ENCODE measurements at regions not wholly inside any gene's neighbourhood (a gene's known extent, or its start where the extent isn't known, plus 50 kb on each side); places are given as distances from the start of the nearest gene placed in this dataset.

DNA sequence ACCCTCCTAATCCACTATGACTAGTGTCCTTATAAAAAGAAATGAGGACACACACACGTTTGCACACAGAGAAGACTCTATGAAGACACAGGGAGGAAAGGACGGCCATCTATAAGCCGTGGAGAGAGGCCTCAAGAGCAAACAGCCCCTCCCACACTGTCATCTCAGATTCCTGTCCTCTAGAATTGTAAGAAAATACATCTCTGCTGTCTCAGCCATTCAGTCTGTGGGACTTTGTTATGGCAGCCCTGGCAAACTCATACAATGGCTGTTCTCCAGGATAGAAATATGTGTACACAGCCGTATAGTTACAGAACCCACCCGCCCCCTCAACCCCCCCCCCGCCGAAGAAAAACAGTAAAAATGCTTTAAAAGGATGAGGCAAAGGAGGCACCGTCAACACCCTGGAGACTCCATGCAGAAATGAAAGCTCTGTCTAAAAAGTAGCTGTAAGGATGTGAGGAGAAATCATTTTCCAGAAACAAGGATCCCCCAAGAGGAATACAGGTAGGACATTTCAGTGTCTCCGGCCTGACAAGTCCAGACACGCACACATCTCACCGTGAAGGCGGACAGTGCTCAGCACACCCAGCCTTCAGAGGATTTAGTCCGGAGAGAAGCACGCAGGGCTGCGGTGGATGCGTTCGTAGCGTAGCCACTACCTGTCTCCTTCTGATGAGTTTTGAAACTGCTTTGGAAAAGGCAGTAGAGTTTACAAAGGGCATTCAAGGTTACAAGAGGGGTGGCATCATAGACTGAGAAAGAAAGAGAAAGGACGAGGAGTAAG, 110.8 kb upstream of the ERCC6L2 start:
- Histone ChIP-seq H3K4me3 (ENCODE audit: insufficient read depth, low read depth, low read length, poor library complexity, severe bottlenecking) (no peak overlapping the region), H3K36me3 (ENCODE audit: control insufficient read depth, insufficient read depth, low read length) (no peaks in the 10 kb centered on the region), H3K27me3 (replicated peaks; ENCODE audit: control insufficient read depth, insufficient read depth, low read length, poor library complexity, severe bottlenecking) (no peaks in the 10 kb centered on the region), H3K9me3 (ENCODE audit: control insufficient read depth, low read length) (no peaks in the 10 kb centered on the region), H3K4me1 (ENCODE audit: control insufficient read depth, insufficient read depth, low read length, poor library complexity, severe bottlenecking) (no peaks in the 10 kb centered on the region), H3K27ac (ENCODE audit: insufficient read depth, low read length, poor library complexity, severe bottlenecking) (no peak overlapping the region)
- no peak for DNase-seq

DNA sequence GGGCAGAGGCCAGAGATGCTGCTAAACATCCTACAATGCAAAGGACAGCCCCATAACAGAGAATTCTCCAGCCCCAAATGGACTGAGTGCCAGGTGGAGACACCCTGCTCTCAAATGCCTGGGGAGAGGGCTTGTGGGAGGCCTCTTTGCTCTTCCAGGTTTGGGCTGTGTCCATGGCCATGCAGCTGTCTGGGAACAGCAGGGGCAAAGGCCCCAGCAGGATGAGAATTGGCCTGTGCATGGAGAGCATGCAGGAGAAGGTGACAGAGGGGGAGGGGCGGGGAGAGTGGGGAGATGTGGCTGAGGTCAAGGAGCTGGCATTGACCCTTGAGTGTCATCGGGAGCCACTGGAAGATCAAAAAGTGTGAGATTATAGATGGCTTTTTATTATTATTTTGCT, 111.5 kb upstream of the ERCC6L2 start:
- DNase-seq = no peak
- H3K4me3 ChIP-seq (ENCODE audit: insufficient read depth, low read depth, low read length, poor library complexity, severe bottlenecking) = no peak overlapping the region

GRCh38 chr9:95763006-95763405, 112.5 kb upstream of the ERCC6L2 start:
- no peaks in the 10 kb centered on the region for H3K4me1 ChIP-seq (ENCODE audit: control insufficient read depth, insufficient read depth, low read length, poor library complexity, severe bottlenecking)
- no peaks in the 10 kb centered on the region for H3K36me3 ChIP-seq (ENCODE audit: control insufficient read depth, insufficient read depth, low read length)
- H3K27ac ChIP-seq (ENCODE audit: insufficient read depth, low read length, poor library complexity, severe bottlenecking) = no peak overlapping the region
- H3K4me3 ChIP-seq (ENCODE audit: insufficient read depth, low read depth, low read length, poor library complexity, severe bottlenecking) = no peak overlapping the region
- no peak for DNase-seq
- no peaks in the 10 kb centered on the region for H3K9me3 ChIP-seq (ENCODE audit: control insufficient read depth, low read length)
- H3K27me3 ChIP-seq (replicated peaks; ENCODE audit: control insufficient read depth, insufficient read depth, low read length, poor library complexity, severe bottlenecking) = no peaks in the 10 kb centered on the region

More for the DNA sequence above, 111.5 kb upstream of the ERCC6L2 start:
- Histone ChIP-seq H3K27ac (ENCODE audit: insufficient read depth, low read length, poor library complexity, severe bottlenecking) (no peak overlapping the region), H3K9me3 (ENCODE audit: control insufficient read depth, low read length) (no peaks in the 10 kb centered on the region), H3K27me3 (replicated peaks; ENCODE audit: control insufficient read depth, insufficient read depth, low read length, poor library complexity, severe bottlenecking) (no peaks in the 10 kb centered on the region), H3K36me3 (ENCODE audit: control insufficient read depth, insufficient read depth, low read length) (no peaks in the 10 kb centered on the region), H3K4me1 (ENCODE audit: control insufficient read depth, insufficient read depth, low read length, poor library complexity, severe bottlenecking) (no peaks in the 10 kb centered on the region)

GRCh38 chr9:95762322-95762721, 113.2 kb upstream of the ERCC6L2 start:
- no peak overlapping the region for H3K27ac ChIP-seq (ENCODE audit: insufficient read depth, low read length, poor library complexity, severe bottlenecking)
- no peak for DNase-seq
- no peaks in the 10 kb centered on the region for H3K27me3 ChIP-seq (replicated peaks; ENCODE audit: control insufficient read depth, insufficient read depth, low read length, poor library complexity, severe bottlenecking)
- no peak overlapping the region for H3K4me3 ChIP-seq (ENCODE audit: insufficient read depth, low read depth, low read length, poor library complexity, severe bottlenecking)
- no peaks in the 10 kb centered on the region for H3K4me1 ChIP-seq (ENCODE audit: control insufficient read depth, insufficient read depth, low read length, poor library complexity, severe bottlenecking)
- no peaks in the 10 kb centered on the region for H3K36me3 ChIP-seq (ENCODE audit: control insufficient read depth, insufficient read depth, low read length)
- no peaks in the 10 kb centered on the region for H3K9me3 ChIP-seq (ENCODE audit: control insufficient read depth, low read length)

DNA sequence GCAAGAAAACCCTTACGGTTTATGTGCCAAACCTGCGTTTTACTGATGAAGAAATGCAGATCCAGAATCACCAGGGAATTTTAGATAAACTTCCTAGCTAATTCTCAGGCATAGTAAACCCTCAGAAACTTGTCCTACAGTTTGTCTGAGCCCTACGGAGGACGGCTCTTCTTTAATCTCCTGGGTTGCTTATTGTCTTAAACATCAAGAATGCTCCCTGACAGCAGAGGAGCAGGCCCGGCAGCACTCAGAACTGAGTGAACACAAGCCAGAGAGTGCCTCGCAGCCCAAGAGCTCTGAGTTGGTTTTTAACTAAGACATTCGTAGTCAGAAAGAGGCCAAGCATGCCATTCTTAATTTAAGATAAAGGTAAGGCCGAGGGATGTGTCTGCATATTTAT, 114.7 kb upstream of the ERCC6L2 start:
- Histone ChIP-seq H3K9me3 (ENCODE audit: control insufficient read depth, low read length) (no peaks in the 10 kb centered on the region), H3K27me3 (replicated peaks; ENCODE audit: control insufficient read depth, insufficient read depth, low read length, poor library complexity, severe bottlenecking) (no peaks in the 10 kb centered on the region), H3K36me3 (ENCODE audit: control insufficient read depth, insufficient read depth, low read length) (no peaks in the 10 kb centered on the region), H3K27ac (ENCODE audit: insufficient read depth, low read length, poor library complexity, severe bottlenecking) (no peak overlapping the region), H3K4me3 (ENCODE audit: insufficient read depth, low read depth, low read length, poor library complexity, severe bottlenecking) (no peak overlapping the region), H3K4me1 (ENCODE audit: control insufficient read depth, insufficient read depth, low read length, poor library complexity, severe bottlenecking) (no peaks in the 10 kb centered on the region)
- DNase-seq = no peak

GRCh38 chr9:95757439-95757838, 118.1 kb upstream of the ERCC6L2 start:
- Histone ChIP-seq H3K27ac (ENCODE audit: insufficient read depth, low read length, poor library complexity, severe bottlenecking) (no peak overlapping the region), H3K4me3 (ENCODE audit: insufficient read depth, low read depth, low read length, poor library complexity, severe bottlenecking) (no peak overlapping the region), H3K36me3 (ENCODE audit: control insufficient read depth, insufficient read depth, low read length) (no peaks in the 10 kb centered on the region), H3K9me3 (ENCODE audit: control insufficient read depth, low read length) (no peaks in the 10 kb centered on the region), H3K27me3 (replicated peaks; ENCODE audit: control insufficient read depth, insufficient read depth, low read length, poor library complexity, severe bottlenecking) (no peaks in the 10 kb centered on the region), H3K4me1 (ENCODE audit: control insufficient read depth, insufficient read depth, low read length, poor library complexity, severe bottlenecking) (no peaks in the 10 kb centered on the region)
- DNase-seq = no peak

- Histone ChIP-seq H3K27me3 (replicated peaks; ENCODE audit: control insufficient read depth, insufficient read depth, low read length, poor library complexity, severe bottlenecking) (peaks cover 3% of the 10 kb centered on the region), H3K9me3 (ENCODE audit: control insufficient read depth, low read length) (no peaks in the 10 kb centered on the region), H3K4me3 (ENCODE audit: insufficient read depth, low read depth, low read length, poor library complexity, severe bottlenecking) (no peak overlapping the region), H3K27ac (ENCODE audit: insufficient read depth, low read length, poor library complexity, severe bottlenecking) (no peak overlapping the region), H3K36me3 (ENCODE audit: control insufficient read depth, insufficient read depth, low read length) (no peaks in the 10 kb centered on the region), H3K4me1 (ENCODE audit: control insufficient read depth, insufficient read depth, low read length, poor library complexity, severe bottlenecking) (peaks cover 3% of the 10 kb centered on the region)
- no peak for DNase-seq
These were observed 118.5 kb upstream of the ERCC6L2 start for GRCh38 chr9:95756986-95757385.

DNA sequence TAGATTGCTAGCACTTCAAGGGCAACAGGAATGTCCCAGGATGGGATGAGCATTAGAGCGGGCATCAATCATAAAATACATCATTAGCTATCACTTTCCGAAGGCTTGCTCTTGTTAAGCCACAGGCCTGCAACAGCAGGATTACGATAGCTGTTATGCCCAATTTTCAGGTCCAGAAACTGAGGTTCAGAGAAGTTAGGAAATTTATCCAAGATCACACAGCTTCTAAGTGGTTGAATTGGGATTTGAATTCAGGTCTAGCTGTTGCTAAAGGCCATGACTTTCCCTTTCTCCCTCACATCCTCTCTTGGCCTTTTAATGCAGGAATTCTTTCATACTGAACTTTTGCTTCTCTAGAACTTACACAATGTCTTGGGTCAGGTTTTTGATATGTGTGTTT, 119.4 kb upstream of the ERCC6L2 start:
- H3K4me3 ChIP-seq (ENCODE audit: insufficient read depth, low read depth, low read length, poor library complexity, severe bottlenecking) = no peak overlapping the region
- peaks cover 5% of the 10 kb centered on the region for H3K4me1 ChIP-seq (ENCODE audit: control insufficient read depth, insufficient read depth, low read length, poor library complexity, severe bottlenecking)
- DNase-seq = no peak
- H3K9me3 ChIP-seq (ENCODE audit: control insufficient read depth, low read length) = no peaks in the 10 kb centered on the region
- H3K27ac ChIP-seq (ENCODE audit: insufficient read depth, low read length, poor library complexity, severe bottlenecking) = no peak overlapping the region
- H3K27me3 ChIP-seq (replicated peaks; ENCODE audit: control insufficient read depth, insufficient read depth, low read length, poor library complexity, severe bottlenecking) = peaks cover 4% of the 10 kb centered on the region
- no peaks in the 10 kb centered on the region for H3K36me3 ChIP-seq (ENCODE audit: control insufficient read depth, insufficient read depth, low read length)

DNA sequence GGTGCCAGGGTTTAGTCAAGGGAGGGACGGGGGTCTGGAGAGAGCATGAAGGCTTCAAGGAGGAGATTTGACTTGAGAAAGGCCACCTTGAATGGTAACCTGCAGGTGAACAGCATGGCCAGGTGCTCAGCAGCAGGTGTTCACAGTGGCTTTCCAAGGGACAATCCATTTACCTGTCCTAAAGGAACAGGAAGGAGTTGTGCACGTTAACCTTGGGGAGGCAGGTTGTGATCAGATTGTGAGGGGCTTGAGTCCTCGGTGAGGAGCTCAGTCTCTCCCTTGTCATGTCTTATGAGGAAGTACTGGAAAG, 120.1 kb upstream of the ERCC6L2 start:
- Histone ChIP-seq H3K4me3 (ENCODE audit: insufficient read depth, low read depth, low read length, poor library complexity, severe bottlenecking) (no peak overlapping the region), H3K4me1 (ENCODE audit: control insufficient read depth, insufficient read depth, low read length, poor library complexity, severe bottlenecking) (peaks cover 12% of the 10 kb centered on the region), H3K27me3 (replicated peaks; ENCODE audit: control insufficient read depth, insufficient read depth, low read length, poor library complexity, severe bottlenecking) (peaks cover 4% of the 10 kb centered on the region), H3K27ac (ENCODE audit: insufficient read depth, low read length, poor library complexity, severe bottlenecking) (no peak overlapping the region), H3K9me3 (ENCODE audit: control insufficient read depth, low read length) (no peaks in the 10 kb centered on the region), H3K36me3 (ENCODE audit: control insufficient read depth, insufficient read depth, low read length) (no peaks in the 10 kb centered on the region)
- no peak for DNase-seq

DNA sequence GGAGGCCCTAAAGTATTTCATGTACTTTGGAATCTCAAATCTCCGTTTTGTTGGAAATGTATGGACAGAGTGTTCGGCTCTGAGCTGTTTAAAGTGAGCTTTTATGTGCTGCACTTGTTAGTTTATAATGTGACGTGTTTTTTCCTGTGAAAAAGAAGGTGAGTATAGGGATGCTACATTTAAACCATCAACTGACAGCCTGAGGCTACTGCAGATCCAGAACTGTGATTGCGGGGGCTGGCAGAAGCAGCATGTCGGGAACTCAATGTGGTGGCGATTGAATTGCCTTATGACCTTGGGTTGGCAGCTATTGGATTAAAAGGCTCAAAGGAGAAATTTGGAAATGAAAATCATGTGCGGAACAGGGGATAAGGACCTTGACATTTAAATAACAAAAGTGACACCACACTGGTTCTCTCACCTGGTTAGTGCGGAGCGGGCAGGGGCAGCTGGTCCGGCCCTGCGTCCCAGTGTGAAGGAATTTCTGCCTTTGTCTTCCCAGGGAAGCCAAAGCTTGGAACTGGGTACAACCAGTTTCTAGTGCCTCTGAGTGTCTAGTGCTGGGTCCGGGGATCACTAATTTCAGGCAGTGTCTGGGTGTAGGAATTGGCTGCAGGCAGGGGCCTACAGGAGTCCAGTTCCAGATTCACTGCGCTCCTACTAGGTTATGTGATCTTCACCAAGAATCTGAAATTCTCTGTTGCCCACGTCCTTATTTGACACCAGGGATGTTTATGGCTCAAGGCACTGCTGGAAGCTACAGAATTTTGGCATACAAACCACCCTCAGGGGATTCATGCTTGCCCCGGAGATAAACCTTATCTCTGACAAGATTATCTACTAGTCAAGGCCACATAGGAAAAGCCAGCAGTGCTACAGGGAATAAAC, 120.7 kb upstream of the ERCC6L2 start:
- Histone ChIP-seq H3K9me3 (ENCODE audit: control insufficient read depth, low read length) (no peaks in the 10 kb centered on the region), H3K27ac (ENCODE audit: insufficient read depth, low read length, poor library complexity, severe bottlenecking) (no peak overlapping the region), H3K4me3 (ENCODE audit: insufficient read depth, low read depth, low read length, poor library complexity, severe bottlenecking) (no peak overlapping the region), H3K4me1 (ENCODE audit: control insufficient read depth, insufficient read depth, low read length, poor library complexity, severe bottlenecking) (peaks cover 17% of the 10 kb centered on the region), H3K27me3 (replicated peaks; ENCODE audit: control insufficient read depth, insufficient read depth, low read length, poor library complexity, severe bottlenecking) (peaks cover 4% of the 10 kb centered on the region), H3K36me3 (ENCODE audit: control insufficient read depth, insufficient read depth, low read length) (no peaks in the 10 kb centered on the region)
- DNase-seq = no peak

Data from effector memory CD4-positive, alpha-beta T cell (primary cell).